Tibial artery (tissue), 4 donors: ENCODE measurements at regions not wholly inside any gene's neighbourhood (a gene's known extent, or its start where the extent isn't known, plus 50 kb on each side); places are given as distances from the start of the nearest gene placed in this dataset.
A peak's percentile ranks its signal among the peaks of the same experiment; 100 is the strongest.

Experiments used
- DNase-seq, 2 donors: peaks; one replicate each; pipeline ENCODE4 v3.0.0-alpha.2; 2019
- H3K27ac ChIP-seq, 2 donors: fragments of 200-600 bp; sonication (generic) in 1 of 2; 1 replicate in 1 of 2; 2 replicates in 1 of 2; pipeline ENCODE4 v1.5.1; 2018 to 2019; ENCODE audit warnings: mild to moderate bottlenecking in 1 of 2
- H3K27me3 ChIP-seq, 2 donors: fragments of 200-600 bp; sonication (generic) in 1 of 2; one replicate each; pipeline versions ENCODE4 v1.5.1 to v1.6.0; 2016 to 2019
- H3K36me3 ChIP-seq, 3 donors: fragments of 200-600 bp; sonication (generic) in 2 of 3; one replicate each; pipeline ENCODE4 v1.5.1; 2016 to 2019; ENCODE audit warnings: mild to moderate bottlenecking in 2 of 3
- H3K4me1 ChIP-seq, 4 donors: fragments of 200-600 bp; sonication (generic) in 2 of 4; 1 replicate in 3 of 4; 2 replicates in 1 of 4; pipeline ENCODE4 v1.5.1; 2016 to 2019
- H3K4me3 ChIP-seq, 2 donors: fragments of 200-600 bp; sonication (generic) in 1 of 2; 1 replicate in 1 of 2; 2 replicates in 1 of 2; pipeline ENCODE4 v1.5.1; 2018 to 2019; ENCODE audit warnings: mild to moderate bottlenecking in 2 of 2
- H3K9me3 ChIP-seq, 3 donors: fragments of 200-600 bp; sonication (generic) in 1 of 3; one replicate each; pipeline ENCODE4 v1.5.1; 2016 to 2019
- intact Hi-C: fragments of 100-400 bp; cut with DNase I; formaldehyde crosslinking; loops from one replicate; pipeline ENCODE4 v1.15.0; 2023; ENCODE audit warnings: low total_unique reads
- TF ChIP-seq, protein P1 (sequence below), 2 experiments: fragments of 200-600 bp in 1 of 2; fragments of 450-650 bp in 1 of 2; IDR thresholded peaks; one replicate each; pipeline ENCODE4 v1.5.1; 2017 to 2019; ENCODE audit warnings: antibody characterized with exemption in 2 of 2, mild to moderate bottlenecking in 1 of 2, moderate library complexity in 1 of 2

DNA sequence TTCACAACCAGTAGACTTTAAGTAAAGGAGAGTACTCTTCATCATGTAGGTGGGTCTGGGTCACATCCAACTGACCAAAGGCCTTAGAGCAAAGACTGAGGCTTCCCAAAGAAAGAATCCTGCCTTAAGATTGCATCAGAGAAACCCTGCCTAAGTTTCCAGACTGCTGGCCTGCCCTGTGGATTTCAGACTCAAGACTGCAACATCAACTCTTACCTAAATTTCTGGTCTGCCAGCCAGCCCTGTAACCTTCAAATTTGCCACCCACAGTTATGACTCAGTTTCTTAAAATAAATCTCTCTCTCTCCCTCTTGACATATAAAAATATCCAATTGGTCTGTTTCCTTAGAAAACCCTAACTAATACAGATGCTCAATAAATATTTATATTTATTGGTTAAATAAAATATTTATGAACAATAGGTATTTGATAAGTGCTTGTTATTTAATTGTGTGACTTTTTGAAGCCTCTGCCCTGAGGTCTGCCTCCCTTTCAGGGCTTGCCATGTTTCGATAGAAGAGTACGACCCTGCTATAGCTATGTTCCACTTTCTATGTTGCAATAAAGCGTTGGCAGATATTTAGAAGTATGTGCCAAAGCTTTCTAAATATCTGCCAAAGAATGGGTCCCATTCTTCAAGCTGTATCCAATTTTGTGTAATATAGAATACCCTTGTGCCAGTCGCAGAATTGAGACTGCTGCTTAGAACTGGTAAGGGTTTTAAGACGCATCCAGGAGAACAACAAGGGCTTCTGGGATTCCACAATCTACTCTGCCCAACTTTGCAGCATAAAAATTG, 65.7 kb downstream of the TMEM30B start:
- no peak overlapping the region for H3K4me3 ChIP-seq
- DNase-seq = peak in 1 of 2 donors; percentile 35
- no peaks in the 10 kb centered on the region for H3K27me3 ChIP-seq
- peak overlapping the region; percentile 34 to 49 for H3K27ac ChIP-seq
- intact Hi-C loops = no loop called here
- no peaks in the 10 kb centered on the region for H3K9me3 ChIP-seq
- TF ChIP-seq, protein P1, sequence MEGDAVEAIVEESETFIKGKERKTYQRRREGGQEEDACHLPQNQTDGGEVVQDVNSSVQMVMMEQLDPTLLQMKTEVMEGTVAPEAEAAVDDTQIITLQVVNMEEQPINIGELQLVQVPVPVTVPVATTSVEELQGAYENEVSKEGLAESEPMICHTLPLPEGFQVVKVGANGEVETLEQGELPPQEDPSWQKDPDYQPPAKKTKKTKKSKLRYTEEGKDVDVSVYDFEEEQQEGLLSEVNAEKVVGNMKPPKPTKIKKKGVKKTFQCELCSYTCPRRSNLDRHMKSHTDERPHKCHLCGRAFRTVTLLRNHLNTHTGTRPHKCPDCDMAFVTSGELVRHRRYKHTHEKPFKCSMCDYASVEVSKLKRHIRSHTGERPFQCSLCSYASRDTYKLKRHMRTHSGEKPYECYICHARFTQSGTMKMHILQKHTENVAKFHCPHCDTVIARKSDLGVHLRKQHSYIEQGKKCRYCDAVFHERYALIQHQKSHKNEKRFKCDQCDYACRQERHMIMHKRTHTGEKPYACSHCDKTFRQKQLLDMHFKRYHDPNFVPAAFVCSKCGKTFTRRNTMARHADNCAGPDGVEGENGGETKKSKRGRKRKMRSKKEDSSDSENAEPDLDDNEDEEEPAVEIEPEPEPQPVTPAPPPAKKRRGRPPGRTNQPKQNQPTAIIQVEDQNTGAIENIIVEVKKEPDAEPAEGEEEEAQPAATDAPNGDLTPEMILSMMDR (IDR thresholded peaks at IDR 0.05) = no peak
- H3K4me1 ChIP-seq = peaks cover 0 to 51% (median 18%) of the 10 kb centered on the region in 4 donors
- no peaks in the 10 kb centered on the region for H3K36me3 ChIP-seq

DNA sequence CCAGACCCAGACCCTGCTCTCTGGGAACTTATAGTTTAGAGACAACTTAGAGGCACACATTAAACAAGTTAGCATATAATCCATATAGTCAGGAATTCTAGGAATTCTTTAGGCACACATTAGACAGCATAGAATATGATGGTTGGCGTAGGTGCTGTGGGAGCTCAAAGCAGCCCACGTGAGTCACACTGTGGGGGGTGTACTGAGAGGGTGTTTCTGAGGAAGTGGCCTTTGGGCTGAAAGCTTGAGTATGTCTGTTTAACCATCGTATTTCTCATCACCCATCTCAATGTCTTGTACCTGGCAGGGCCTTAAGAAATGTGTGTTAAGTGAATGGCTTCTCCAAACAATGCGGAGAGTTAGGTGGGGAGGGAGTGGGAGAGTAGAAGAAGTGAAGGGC, 67.2 kb downstream of the TMEM30B start:
- intact Hi-C loops = no loop called here
- Histone ChIP-seq H3K4me1 (peaks cover 0 to 51% (median 18%) of the 10 kb centered on the region in 4 donors), H3K4me3 (no peak overlapping the region), H3K27ac (no peak overlapping the region), H3K36me3 (no peaks in the 10 kb centered on the region), H3K27me3 (no peaks in the 10 kb centered on the region), H3K9me3 (no peaks in the 10 kb centered on the region)
- no peak for DNase-seq
- TF ChIP-seq, protein P1 (IDR thresholded peaks at IDR 0.05) = no peak

DNA sequence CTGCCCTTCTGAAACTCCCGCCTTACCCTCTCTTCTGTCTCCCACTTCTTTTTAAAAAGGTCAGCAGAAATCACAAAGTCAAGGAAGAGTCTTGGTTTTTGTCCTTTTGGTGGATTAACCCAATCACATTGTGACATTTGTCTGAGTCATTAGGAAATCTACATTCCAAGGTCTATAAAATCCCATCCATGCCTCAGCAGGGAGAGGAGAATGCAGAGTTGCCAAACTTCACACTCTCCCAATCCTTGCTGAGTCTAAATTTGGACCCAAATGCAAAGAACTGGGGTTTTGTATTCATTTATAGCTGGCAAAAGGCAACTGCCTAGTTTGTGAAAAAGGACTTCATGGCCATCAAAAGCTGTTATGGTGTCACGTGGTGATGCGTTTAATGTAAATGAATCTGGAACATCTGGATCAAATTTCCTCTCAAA, 67.9 kb downstream of the TMEM30B start:
- peak overlapping the region in 1 of 2 donors; percentile 29 for H3K27ac ChIP-seq
- H3K27me3 ChIP-seq = no peaks in the 10 kb centered on the region
- DNase-seq = no peak
- H3K4me1 ChIP-seq = peaks cover 0 to 50% (median 18%) of the 10 kb centered on the region in 4 donors
- H3K36me3 ChIP-seq = no peaks in the 10 kb centered on the region
- H3K4me3 ChIP-seq = no peak overlapping the region
- intact Hi-C loops = no loop called here
- no peaks in the 10 kb centered on the region for H3K9me3 ChIP-seq
- TF ChIP-seq, protein P1 (IDR thresholded peaks at IDR 0.05) = no peak

DNA sequence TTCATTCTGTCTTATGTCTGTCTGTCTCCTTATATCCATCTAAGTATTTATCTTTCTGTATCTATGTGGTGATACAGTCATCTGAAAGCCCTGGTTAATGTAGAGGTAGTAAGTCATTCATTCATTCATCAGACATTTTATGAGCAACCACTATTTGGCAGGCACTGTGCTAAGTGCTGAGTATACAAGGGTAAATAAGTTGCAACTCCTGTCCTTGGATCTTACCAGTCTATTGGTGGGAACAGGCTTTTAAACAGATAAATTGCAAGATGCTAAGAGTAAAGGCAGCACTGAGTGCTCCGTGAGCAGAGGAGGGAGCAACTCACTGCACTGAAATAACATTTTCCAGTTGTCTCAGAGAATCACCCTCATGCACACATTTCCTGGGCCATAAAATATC, 68.6 kb downstream of the TMEM30B start:
- no peak overlapping the region for H3K4me3 ChIP-seq
- peak overlapping the region in 1 of 2 donors; percentile 29 for H3K27ac ChIP-seq
- H3K9me3 ChIP-seq = no peaks in the 10 kb centered on the region
- H3K36me3 ChIP-seq = no peaks in the 10 kb centered on the region
- DNase-seq = no peak
- TF ChIP-seq, protein P1 (IDR thresholded peaks at IDR 0.05) = no peak
- intact Hi-C loops = no loop called here
- H3K4me1 ChIP-seq = peaks cover 0 to 43% (median 15%) of the 10 kb centered on the region in 4 donors
- no peaks in the 10 kb centered on the region for H3K27me3 ChIP-seq

DNA sequence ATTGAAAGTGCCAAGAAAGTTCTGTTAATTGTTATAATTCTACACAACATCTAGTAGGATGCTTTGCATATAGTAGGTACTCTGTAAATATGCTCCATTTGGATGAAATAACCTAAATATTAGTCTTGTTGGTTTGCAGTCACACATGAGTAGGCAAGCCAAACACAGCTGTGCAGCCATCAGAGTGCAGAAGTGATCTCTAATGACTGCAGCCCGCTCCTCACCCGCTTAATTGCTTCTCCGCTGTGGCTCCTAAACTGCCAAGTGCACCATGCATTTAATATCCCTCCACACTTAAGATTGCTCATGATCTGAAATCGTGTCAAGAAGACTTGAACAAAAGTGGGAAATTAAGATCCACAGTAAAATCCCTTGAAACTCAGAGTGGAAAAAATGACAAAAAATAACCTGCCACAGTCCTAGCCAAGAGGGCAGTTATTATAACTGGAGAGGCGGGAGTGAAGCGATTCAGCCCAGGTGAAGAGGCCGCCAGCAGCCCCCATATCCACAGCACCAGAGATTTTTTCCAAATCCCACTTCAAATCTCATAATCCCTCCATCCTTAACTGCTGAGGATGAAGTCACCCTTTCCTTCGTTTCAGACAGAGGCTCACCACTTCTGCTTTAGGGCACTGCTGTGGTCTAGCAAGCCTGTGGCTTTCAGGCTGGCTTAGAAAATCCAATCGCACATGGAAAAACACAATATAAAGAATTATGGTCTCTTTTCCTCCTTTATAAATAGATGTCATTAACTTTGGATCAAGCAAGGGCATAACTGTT, 69.5 kb downstream of the TMEM30B start:
- DNase-seq = no peak
- peaks cover 0 to 37% (median 12%) of the 10 kb centered on the region in 4 donors for H3K4me1 ChIP-seq
- no peak overlapping the region for H3K27ac ChIP-seq
- TF ChIP-seq, protein P1 (IDR thresholded peaks at IDR 0.05) = no peak
- H3K27me3 ChIP-seq = no peaks in the 10 kb centered on the region
- intact Hi-C loops = no loop called here
- H3K36me3 ChIP-seq = no peaks in the 10 kb centered on the region
- H3K9me3 ChIP-seq = no peaks in the 10 kb centered on the region
- H3K4me3 ChIP-seq = no peak overlapping the region
